ENCODE measurements at regions not wholly inside any gene's neighbourhood (a gene's known extent, or its start where the extent isn't known, plus 50 kb on each side); places are given as distances from the start of the nearest gene placed in this dataset.

DNA sequence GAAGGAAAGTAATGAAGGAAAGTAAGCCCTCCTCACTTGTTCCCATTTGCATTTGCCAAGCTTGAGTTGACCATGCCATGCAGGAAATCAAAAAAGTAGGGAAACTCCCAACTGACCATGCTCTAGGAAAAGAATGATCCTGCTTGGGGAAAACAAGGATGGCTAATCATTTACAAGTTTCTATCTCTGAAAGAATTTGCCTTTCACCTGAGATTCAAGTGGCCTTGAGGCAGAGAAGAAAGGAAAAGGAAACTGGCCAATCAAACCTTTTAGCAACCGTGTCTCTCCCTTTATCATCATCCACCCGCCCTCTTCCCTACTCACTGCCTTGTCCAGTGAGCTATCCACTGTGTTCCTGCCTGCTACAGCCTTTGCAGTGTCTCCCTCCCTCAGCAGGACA is 757.2 kb upstream of the SOX9 start:
- ChIA-PET CTCF (ENCODE audit: partially characterized antibody) (no interaction called here), POLR2A (ENCODE audit: partially characterized antibody) (no interaction called here)
- Histone ChIP-seq H4K5ac (ENCODE audit: insufficient read length, low read depth, low read length) (no peak overlapping the region), H3K23me2 (ENCODE audit: low read depth, low read length) (no peaks in the 10 kb centered on the region), H2BK15ac (ENCODE audit: low read length) (no peak overlapping the region), H4K8ac (ENCODE audit: extremely low read depth, insufficient read depth, low read length) (no peak overlapping the region), H2BK20ac (ENCODE audit: low read length) (no peak overlapping the region), H3K4me1 (replicated peaks in 1 of 4; ENCODE audit: control insufficient read depth in 3 of 4, insufficient read depth in 4 of 4, low read length in 3 of 4) (no peaks in the 10 kb centered on the region), H3K4me2 (ENCODE audit: insufficient read depth in 1 of 2, low read depth in 2 of 2, low read length in 2 of 2) (no peak overlapping the region), H2BK5ac (ENCODE audit: low read depth, low read length) (no peak overlapping the region), H2BK120ac (replicated peaks; ENCODE audit: low read depth, low read length) (no peak overlapping the region), H3K18ac (ENCODE audit: extremely low read depth, low read length) (no peak overlapping the region), H3K23ac (ENCODE audit: insufficient read length) (no peak overlapping the region), H3K27me3 (replicated peaks in 1 of 4; ENCODE audit: control insufficient read depth in 3 of 4, extremely low read depth in 1 of 4, insufficient read depth in 3 of 4, low read length in 3 of 4) (no peaks in the 10 kb centered on the region), H3K4ac (replicated peaks; ENCODE audit: insufficient read length, low read depth, low read length) (no peak overlapping the region), H2AK5ac (ENCODE audit: low read depth, low read length) (no peak overlapping the region), H3K79me1 (ENCODE audit: low read depth, low read length) (no peaks in the 10 kb centered on the region), H4K20me1 (replicated peaks in 1 of 2; ENCODE audit: control insufficient read depth in 1 of 2, insufficient read depth in 2 of 2, low read length in 2 of 2) (no peaks in the 10 kb centered on the region), H4K91ac (replicated peaks; ENCODE audit: insufficient read length, low read length) (no peak overlapping the region), H2AFZ (ENCODE audit: low read length) (no peak overlapping the region), H2BK12ac (ENCODE audit: low read depth, low read length) (no peak overlapping the region), H3K9me3 (ENCODE audit: insufficient read depth in 2 of 2, low read depth in 1 of 2, low read length in 1 of 2) (peaks cover 0 to 4% of the 10 kb centered on the region in 2 experiments; a peak in 1 of 4 replicates), H3K36me3 (ENCODE audit: control insufficient read depth in 2 of 4, insufficient read depth in 4 of 4, low read length in 3 of 4) (no peaks in the 10 kb centered on the region), H3K56ac (replicated peaks; ENCODE audit: insufficient read length, low read depth, low read length) (no peak overlapping the region), H3K27ac (ENCODE audit: low read depth, low read length) (no peak overlapping the region), H3K4me3 (ENCODE audit: extremely low read depth in 1 of 4, insufficient read depth in 2 of 4, low read depth in 3 of 4, low read length in 4 of 4) (no peak overlapping the region), H3K14ac (ENCODE audit: insufficient read length) (no peak overlapping the region), H3K79me2 (ENCODE audit: control insufficient read depth in 1 of 2, insufficient read depth in 2 of 2, low read length in 2 of 2) (no peaks in the 10 kb centered on the region), H3K9ac (replicated peaks in 1 of 4; ENCODE audit: extremely low read depth in 1 of 4, low read depth in 3 of 4, low read length in 3 of 4) (no peak overlapping the region)
- FAIRE-seq (no peak), DNase-seq (ENCODE audit: low read depth in 1 of 2, low spot score in 2 of 2) (no peak)
- WGBS, 2 experiments (ENCODE audit: extremely low coverage in 1 of 2, insufficient coverage in 1 of 2, insufficient read length in 1 of 2, insufficient replicate concordance in 2 of 2, low coverage in 1 of 2, low lambda C conversion rate in 2 of 2, missing lambda C conversion rate in 1 of 2): 100% methylated on average over 2 of the region's 2 CpGs; no CpG with 5 or more reads in 1 of the 2 experiments
- no peak for TF ChIP-seq BCL11A (IDR thresholded peaks at IDR 0.05; ENCODE audit: low read depth in 2 of 2, low read length in 2 of 2)
- no peak for TF ChIP-seq EP300 (IDR thresholded peaks at IDR 0.05; ENCODE audit: borderline replicate concordance in 1 of 2, low read depth in 2 of 2, low read length in 2 of 2)
- no peak for TF ChIP-seq POU5F1 (IDR thresholded peaks at IDR 0.05; ENCODE audit: low read depth, low read length)
- TF ChIP-seq CHD2 (IDR thresholded peaks at IDR 0.05; ENCODE audit: low read length): no peak
- TF ChIP-seq SIX5 (IDR thresholded peaks at IDR 0.05; ENCODE audit: low read depth, low read length): no peak
- TF ChIP-seq TEAD4 (IDR thresholded peaks at IDR 0.05; ENCODE audit: low read depth, low read length): no peak
